OCI-LY7 (cell line): ENCODE measurements at regions not wholly inside any gene's neighbourhood (a gene's known extent, or its start where the extent isn't known, plus 50 kb on each side); places are given as distances from the start of the nearest gene placed in this dataset.

Experiments
- EZH2phosphoT487 ChIP-seq: fragments of 200-600 bp; sonication (generic); IDR thresholded peaks from 2 replicates; pipeline ENCODE4 v1.6.1; 2018; ENCODE audit warnings: low read depth, borderline replicate concordance, mild to moderate bottlenecking, mixed run types, antibody characterized with exemption, low read length, moderate library complexity, mixed read lengths
- TF ChIP-seq, protein P1 (sequence below): fragments of 200-600 bp; sonication (generic); conservative IDR thresholded peaks from 2 replicates; pipeline ENCODE4 v1.5.1; 2014; ENCODE audit warnings: mild to moderate bottlenecking, antibody characterized with exemption, low read length, moderate library complexity, mixed read lengths

- TF ChIP-seq, protein P1, sequence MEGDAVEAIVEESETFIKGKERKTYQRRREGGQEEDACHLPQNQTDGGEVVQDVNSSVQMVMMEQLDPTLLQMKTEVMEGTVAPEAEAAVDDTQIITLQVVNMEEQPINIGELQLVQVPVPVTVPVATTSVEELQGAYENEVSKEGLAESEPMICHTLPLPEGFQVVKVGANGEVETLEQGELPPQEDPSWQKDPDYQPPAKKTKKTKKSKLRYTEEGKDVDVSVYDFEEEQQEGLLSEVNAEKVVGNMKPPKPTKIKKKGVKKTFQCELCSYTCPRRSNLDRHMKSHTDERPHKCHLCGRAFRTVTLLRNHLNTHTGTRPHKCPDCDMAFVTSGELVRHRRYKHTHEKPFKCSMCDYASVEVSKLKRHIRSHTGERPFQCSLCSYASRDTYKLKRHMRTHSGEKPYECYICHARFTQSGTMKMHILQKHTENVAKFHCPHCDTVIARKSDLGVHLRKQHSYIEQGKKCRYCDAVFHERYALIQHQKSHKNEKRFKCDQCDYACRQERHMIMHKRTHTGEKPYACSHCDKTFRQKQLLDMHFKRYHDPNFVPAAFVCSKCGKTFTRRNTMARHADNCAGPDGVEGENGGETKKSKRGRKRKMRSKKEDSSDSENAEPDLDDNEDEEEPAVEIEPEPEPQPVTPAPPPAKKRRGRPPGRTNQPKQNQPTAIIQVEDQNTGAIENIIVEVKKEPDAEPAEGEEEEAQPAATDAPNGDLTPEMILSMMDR, result no peak
- no peak for TF ChIP-seq EZH2phosphoT487
These were observed 325.1 kb downstream of the SAMD5 start for GRCh38 chr6:147833607-147834006.
